Liver (tissue), 8 donors: ENCODE measurements at regions not wholly inside any gene's neighbourhood (a gene's known extent, or its start where the extent isn't known, plus 50 kb on each side); places are given as distances from the start of the nearest gene placed in this dataset.

Source experiments
- DNase-seq: peaks from one replicate; pipeline ENCODE4 v3.0.0-alpha.2; 2017; ENCODE audit warnings: low spot score
- H3K27ac ChIP-seq, 2 donors: one replicate each; pipeline ENCODE4 v1.7.0; 2013; ENCODE audit warnings: inconsistent platforms in 2 of 2, low read length in 2 of 2, control low read depth in 1 of 2, low read depth in 1 of 2, mild to moderate bottlenecking in 1 of 2
- H3K27me3 ChIP-seq, 4 donors: one replicate each; pipeline versions ENCODE4 v1.6.1 to v1.7.0; 2013; ENCODE audit warnings: low read length in 3 of 4, inconsistent platforms in 1 of 4, mild to moderate bottlenecking in 1 of 4, moderate library complexity in 1 of 4; ENCODE audit not compliant: control insufficient read depth in 4 of 4, insufficient read depth in 4 of 4
- H3K36me3 ChIP-seq, 4 donors: one replicate each; pipeline versions ENCODE4 v1.6.1 to v1.7.0; 2013; ENCODE audit warnings: low read length in 3 of 4, mild to moderate bottlenecking in 3 of 4, low read depth in 1 of 4, moderate library complexity in 1 of 4; ENCODE audit not compliant: control insufficient read depth in 4 of 4, insufficient read depth in 3 of 4
- H3K4me1 ChIP-seq, 4 donors: one replicate each; pipeline versions ENCODE4 v1.6.1 to v1.7.0; 2013; ENCODE audit warnings: low read length in 3 of 4, mild to moderate bottlenecking in 3 of 4, moderate library complexity in 1 of 4; ENCODE audit not compliant: control insufficient read depth in 4 of 4, insufficient read depth in 4 of 4
- H3K4me3 ChIP-seq, 3 donors: one replicate each; pipeline versions ENCODE4 v1.6.1 to v1.7.0; 2013; ENCODE audit warnings: low read length in 3 of 3, control low read depth in 1 of 3, low read depth in 1 of 3, mild to moderate bottlenecking in 1 of 3
- H3K9ac ChIP-seq, 2 donors: one replicate each; pipeline ENCODE4 v1.7.0; 2013; ENCODE audit warnings: low read length in 2 of 2, mild to moderate bottlenecking in 2 of 2, moderate library complexity in 2 of 2, control low read depth in 1 of 2, low read depth in 1 of 2
- H3K9me3 ChIP-seq, 4 donors: one replicate each; pipeline versions ENCODE4 v1.6.1 to v1.7.0; 2013; ENCODE audit warnings: low read length in 3 of 4; ENCODE audit not compliant: control insufficient read depth in 4 of 4
- FOXA1 ChIP-seq: IDR thresholded peaks from 2 replicates; pipeline ENCODE4 v1.6.1; 2016; ENCODE audit warnings: antibody characterized with exemption
- FOXA2 ChIP-seq: IDR thresholded peaks from 2 replicates; pipeline ENCODE4 v1.6.1; 2016; ENCODE audit warnings: antibody characterized with exemption
- GABPA ChIP-seq, 2 donors: IDR thresholded peaks in 1 of 2; conservative IDR thresholded peaks in 1 of 2; 2 replicates each; pipeline ENCODE4 v1.6.1; 2016; ENCODE audit warnings: antibody characterized with exemption in 2 of 2, mild to moderate bottlenecking in 1 of 2, moderate library complexity in 1 of 2
- HNF4G ChIP-seq: IDR thresholded peaks from 2 replicates; pipeline ENCODE4 v1.6.1; 2016; ENCODE audit warnings: antibody characterized with exemption
- JUND ChIP-seq, 2 donors: IDR thresholded peaks; 2 replicates each; pipeline ENCODE4 v1.6.1; 2016; ENCODE audit warnings: antibody characterized with exemption in 2 of 2
- RAD21 ChIP-seq, 2 donors: IDR thresholded peaks; 2 replicates each; pipeline ENCODE4 v1.6.1; 2016; ENCODE audit warnings: antibody characterized with exemption in 2 of 2, mild to moderate bottlenecking in 2 of 2
- RXRA ChIP-seq, 2 donors: IDR thresholded peaks; 2 replicates each; pipeline ENCODE4 v1.6.1; 2017 to 2018; ENCODE audit warnings: antibody characterized with exemption in 2 of 2, mild to moderate bottlenecking in 1 of 2
- TAF1 ChIP-seq: conservative IDR thresholded peaks from 2 replicates; pipeline ENCODE4 v1.6.1; 2016; ENCODE audit warnings: antibody characterized with exemption, mild to moderate bottlenecking
- YY1 ChIP-seq: IDR thresholded peaks from 2 replicates; pipeline ENCODE4 v1.6.1; 2016; ENCODE audit warnings: antibody characterized with exemption, mild to moderate bottlenecking
- WGBS: extraction: QIAGEN DNeasy Blood & Tissue Kit; methylation state at CpG from one replicate; pipeline ENCODE4 v1.1.7; 2013; 5-methylcytosine and 5-hydroxymethylcytosine counted together
- TF ChIP-seq, protein P1 (sequence below): IDR thresholded peaks from 2 replicates; pipeline ENCODE4 v1.6.1; 2016; ENCODE audit warnings: antibody characterized with exemption
- TF ChIP-seq, protein P2 (sequence below): fragments of 150-350 bp; IDR thresholded peaks from 2 replicates; pipeline ENCODE4 v1.5.1; 2017; ENCODE audit warnings: improper control_type of control experiment, low read depth, low read length; ENCODE audit not compliant: missing input control
- TF ChIP-seq, protein P3 (sequence below): IDR thresholded peaks from 2 replicates; pipeline ENCODE4 v1.6.1; 2016; ENCODE audit warnings: antibody characterized with exemption, mild to moderate bottlenecking
- TF ChIP-seq, protein P4 (sequence below): IDR thresholded peaks from 2 replicates; pipeline ENCODE4 v1.6.1; 2016; ENCODE audit warnings: antibody characterized with exemption
- TF ChIP-seq, protein P5 (sequence below): IDR thresholded peaks from 2 replicates; pipeline ENCODE4 v1.6.1; 2016; ENCODE audit warnings: antibody characterized with exemption
- donor health status: healthy.
- donor health status: healthy.
- donor health status: healthy.
- donor health status: healthy.
- donor health status: healthy.

DNA sequence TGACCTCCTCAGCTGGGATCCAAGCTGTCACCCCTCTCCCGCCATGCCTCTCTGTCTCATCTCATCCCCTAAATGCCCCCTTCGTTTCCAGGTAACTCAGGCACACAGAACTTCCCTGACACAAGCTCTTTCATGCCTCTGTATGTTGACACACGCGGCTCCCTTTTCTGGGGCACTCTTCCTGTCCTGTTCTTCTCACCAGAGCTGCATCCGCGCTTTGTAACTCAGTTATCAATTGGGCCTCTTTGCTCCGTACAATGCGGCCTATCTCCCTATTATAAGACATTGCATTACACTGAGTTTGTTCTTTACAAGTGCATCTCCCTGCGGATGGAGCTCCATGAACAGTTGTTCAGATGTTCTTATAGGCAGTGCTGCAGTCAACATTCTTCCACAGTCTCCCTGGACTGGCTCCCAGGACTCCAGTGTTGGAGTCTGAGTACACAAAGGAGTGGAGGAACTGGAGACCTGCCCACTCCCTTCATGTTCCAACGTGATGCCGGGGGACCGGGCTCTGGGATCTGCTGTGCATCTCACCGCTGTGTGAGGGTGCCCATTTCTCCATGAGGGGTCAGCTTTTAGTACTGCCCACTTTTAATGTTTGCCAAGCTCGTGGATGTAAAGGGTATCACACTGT lies 56.9 kb upstream of the TNS3 start:
- WGBS: 76% methylated on average over 14 of the region's 14 CpGs
- Histone ChIP-seq H3K9me3 (no peaks in the 10 kb centered on the region), H3K36me3 (no peaks in the 10 kb centered on the region), H3K4me1 (peaks cover 0 to 14% (median 7%) of the 10 kb centered on the region in 4 donors), H3K27me3 (no peaks in the 10 kb centered on the region), H3K27ac (no peak overlapping the region), H3K9ac (no peak overlapping the region), H3K4me3 (no peak overlapping the region)
- TF ChIP-seq RAD21 (IDR thresholded peaks at IDR 0.05): no peak
- TF ChIP-seq GABPA (IDR thresholded peaks at IDR 0.05 in 1 of 2, conservative IDR thresholded peaks at IDR 0.05 in 1 of 2): no peak
- TF ChIP-seq, protein P1, sequence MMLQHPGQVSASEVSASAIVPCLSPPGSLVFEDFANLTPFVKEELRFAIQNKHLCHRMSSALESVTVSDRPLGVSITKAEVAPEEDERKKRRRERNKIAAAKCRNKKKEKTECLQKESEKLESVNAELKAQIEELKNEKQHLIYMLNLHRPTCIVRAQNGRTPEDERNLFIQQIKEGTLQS: no peak
- TF ChIP-seq, protein P2, sequence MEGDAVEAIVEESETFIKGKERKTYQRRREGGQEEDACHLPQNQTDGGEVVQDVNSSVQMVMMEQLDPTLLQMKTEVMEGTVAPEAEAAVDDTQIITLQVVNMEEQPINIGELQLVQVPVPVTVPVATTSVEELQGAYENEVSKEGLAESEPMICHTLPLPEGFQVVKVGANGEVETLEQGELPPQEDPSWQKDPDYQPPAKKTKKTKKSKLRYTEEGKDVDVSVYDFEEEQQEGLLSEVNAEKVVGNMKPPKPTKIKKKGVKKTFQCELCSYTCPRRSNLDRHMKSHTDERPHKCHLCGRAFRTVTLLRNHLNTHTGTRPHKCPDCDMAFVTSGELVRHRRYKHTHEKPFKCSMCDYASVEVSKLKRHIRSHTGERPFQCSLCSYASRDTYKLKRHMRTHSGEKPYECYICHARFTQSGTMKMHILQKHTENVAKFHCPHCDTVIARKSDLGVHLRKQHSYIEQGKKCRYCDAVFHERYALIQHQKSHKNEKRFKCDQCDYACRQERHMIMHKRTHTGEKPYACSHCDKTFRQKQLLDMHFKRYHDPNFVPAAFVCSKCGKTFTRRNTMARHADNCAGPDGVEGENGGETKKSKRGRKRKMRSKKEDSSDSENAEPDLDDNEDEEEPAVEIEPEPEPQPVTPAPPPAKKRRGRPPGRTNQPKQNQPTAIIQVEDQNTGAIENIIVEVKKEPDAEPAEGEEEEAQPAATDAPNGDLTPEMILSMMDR: no peak
- TF ChIP-seq, protein P3, sequence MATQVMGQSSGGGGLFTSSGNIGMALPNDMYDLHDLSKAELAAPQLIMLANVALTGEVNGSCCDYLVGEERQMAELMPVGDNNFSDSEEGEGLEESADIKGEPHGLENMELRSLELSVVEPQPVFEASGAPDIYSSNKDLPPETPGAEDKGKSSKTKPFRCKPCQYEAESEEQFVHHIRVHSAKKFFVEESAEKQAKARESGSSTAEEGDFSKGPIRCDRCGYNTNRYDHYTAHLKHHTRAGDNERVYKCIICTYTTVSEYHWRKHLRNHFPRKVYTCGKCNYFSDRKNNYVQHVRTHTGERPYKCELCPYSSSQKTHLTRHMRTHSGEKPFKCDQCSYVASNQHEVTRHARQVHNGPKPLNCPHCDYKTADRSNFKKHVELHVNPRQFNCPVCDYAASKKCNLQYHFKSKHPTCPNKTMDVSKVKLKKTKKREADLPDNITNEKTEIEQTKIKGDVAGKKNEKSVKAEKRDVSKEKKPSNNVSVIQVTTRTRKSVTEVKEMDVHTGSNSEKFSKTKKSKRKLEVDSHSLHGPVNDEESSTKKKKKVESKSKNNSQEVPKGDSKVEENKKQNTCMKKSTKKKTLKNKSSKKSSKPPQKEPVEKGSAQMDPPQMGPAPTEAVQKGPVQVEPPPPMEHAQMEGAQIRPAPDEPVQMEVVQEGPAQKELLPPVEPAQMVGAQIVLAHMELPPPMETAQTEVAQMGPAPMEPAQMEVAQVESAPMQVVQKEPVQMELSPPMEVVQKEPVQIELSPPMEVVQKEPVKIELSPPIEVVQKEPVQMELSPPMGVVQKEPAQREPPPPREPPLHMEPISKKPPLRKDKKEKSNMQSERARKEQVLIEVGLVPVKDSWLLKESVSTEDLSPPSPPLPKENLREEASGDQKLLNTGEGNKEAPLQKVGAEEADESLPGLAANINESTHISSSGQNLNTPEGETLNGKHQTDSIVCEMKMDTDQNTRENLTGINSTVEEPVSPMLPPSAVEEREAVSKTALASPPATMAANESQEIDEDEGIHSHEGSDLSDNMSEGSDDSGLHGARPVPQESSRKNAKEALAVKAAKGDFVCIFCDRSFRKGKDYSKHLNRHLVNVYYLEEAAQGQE: no peak
- TF ChIP-seq FOXA2: no peak
- TF ChIP-seq, protein P4, sequence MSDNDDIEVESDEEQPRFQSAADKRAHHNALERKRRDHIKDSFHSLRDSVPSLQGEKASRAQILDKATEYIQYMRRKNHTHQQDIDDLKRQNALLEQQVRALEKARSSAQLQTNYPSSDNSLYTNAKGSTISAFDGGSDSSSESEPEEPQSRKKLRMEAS: no peak
- TF ChIP-seq YY1: no peak
- no peak for TF ChIP-seq JUND (IDR thresholded peaks at IDR 0.05)
- TF ChIP-seq, protein P5, sequence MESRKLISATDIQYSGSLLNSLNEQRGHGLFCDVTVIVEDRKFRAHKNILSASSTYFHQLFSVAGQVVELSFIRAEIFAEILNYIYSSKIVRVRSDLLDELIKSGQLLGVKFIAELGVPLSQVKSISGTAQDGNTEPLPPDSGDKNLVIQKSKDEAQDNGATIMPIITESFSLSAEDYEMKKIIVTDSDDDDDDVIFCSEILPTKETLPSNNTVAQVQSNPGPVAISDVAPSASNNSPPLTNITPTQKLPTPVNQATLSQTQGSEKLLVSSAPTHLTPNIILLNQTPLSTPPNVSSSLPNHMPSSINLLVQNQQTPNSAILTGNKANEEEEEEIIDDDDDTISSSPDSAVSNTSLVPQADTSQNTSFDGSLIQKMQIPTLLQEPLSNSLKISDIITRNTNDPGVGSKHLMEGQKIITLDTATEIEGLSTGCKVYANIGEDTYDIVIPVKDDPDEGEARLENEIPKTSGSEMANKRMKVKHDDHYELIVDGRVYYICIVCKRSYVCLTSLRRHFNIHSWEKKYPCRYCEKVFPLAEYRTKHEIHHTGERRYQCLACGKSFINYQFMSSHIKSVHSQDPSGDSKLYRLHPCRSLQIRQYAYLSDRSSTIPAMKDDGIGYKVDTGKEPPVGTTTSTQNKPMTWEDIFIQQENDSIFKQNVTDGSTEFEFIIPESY: no peak
- TF ChIP-seq HNF4G: no peak
- no peak for TF ChIP-seq TAF1
- TF ChIP-seq RXRA (IDR thresholded peaks at IDR 0.05): no peak
- TF ChIP-seq FOXA1: no peak
- DNase-seq: no peak
